ENCODE measurements at regions not wholly inside any gene's neighbourhood (a gene's known extent, or its start where the extent isn't known, plus 50 kb on each side); places are given as distances from the start of the nearest gene placed in this dataset.

GRCh38 chr5:124371111-124371706 is 375.2 kb downstream of the ZNF608 start:
- no peak overlapping the region for H2BK5ac ChIP-seq (ENCODE audit: low read length)
- peak overlapping the region; percentile 49 for H2AK5ac ChIP-seq (ENCODE audit: low read length)
- H4K5ac ChIP-seq (ENCODE audit: low read length): no peak overlapping the region
- H3K27me3 ChIP-seq (ENCODE audit: insufficient read depth, low read length, poor library complexity): no peaks in the 10 kb centered on the region
- no peaks in the 10 kb centered on the region for H3K79me1 ChIP-seq (ENCODE audit: low read length)
- H3K4ac ChIP-seq (ENCODE audit: low read depth, low read length): no peak overlapping the region
- peak overlapping the region; percentile 6 for H3K18ac ChIP-seq (ENCODE audit: low read length)
- no peak overlapping the region for H4K8ac ChIP-seq (ENCODE audit: low read depth, low read length)
- H3K23ac ChIP-seq (ENCODE audit: low read length): no peak overlapping the region
- H2BK120ac ChIP-seq (ENCODE audit: low read depth, low read length): no peak overlapping the region
- H3K56ac ChIP-seq (ENCODE audit: low read length): no peak overlapping the region
- WGBS (ENCODE audit: extremely low coverage, insufficient coverage, low lambda C conversion rate): no CpG with 5 or more reads among the region's 4 CpGs
- no peak overlapping the region for H3K9ac ChIP-seq (ENCODE audit: low read length)
- DNase-seq: no peak
- H2BK15ac ChIP-seq (replicated peaks; ENCODE audit: low read depth): no peak overlapping the region
- H3K79me2 ChIP-seq (ENCODE audit: control insufficient read depth, insufficient read depth, low read length): no peaks in the 10 kb centered on the region
- no peak overlapping the region for H3K27ac ChIP-seq (ENCODE audit: low read depth, low read length)
- no peak overlapping the region for H3K4me3 ChIP-seq (ENCODE audit: low read length)
- H3K4me1 ChIP-seq (ENCODE audit: control insufficient read depth, low read depth, low read length): no peaks in the 10 kb centered on the region
- no peak overlapping the region for H3K4me2 ChIP-seq (ENCODE audit: low read length)
- H3K36me3 ChIP-seq (ENCODE audit: control insufficient read depth, insufficient read depth, low read length): no peaks in the 10 kb centered on the region

- Histone ChIP-seq H2BK5ac (ENCODE audit: low read length) (no peak overlapping the region), H3K9ac (ENCODE audit: low read length) (no peak overlapping the region), H3K4me2 (ENCODE audit: low read length) (no peak overlapping the region), H2BK120ac (ENCODE audit: low read depth, low read length) (no peak overlapping the region), H2BK15ac (replicated peaks; ENCODE audit: low read depth) (no peak overlapping the region), H3K79me1 (ENCODE audit: low read length) (no peaks in the 10 kb centered on the region), H3K56ac (ENCODE audit: low read length) (no peak overlapping the region), H2AK5ac (ENCODE audit: low read length) (no peak overlapping the region), H3K4me3 (ENCODE audit: low read length) (no peak overlapping the region), H3K4ac (ENCODE audit: low read depth, low read length) (no peak overlapping the region), H3K79me2 (ENCODE audit: control insufficient read depth, insufficient read depth, low read length) (no peaks in the 10 kb centered on the region), H3K4me1 (ENCODE audit: control insufficient read depth, low read depth, low read length) (no peaks in the 10 kb centered on the region), H3K27me3 (ENCODE audit: insufficient read depth, low read length, poor library complexity) (no peaks in the 10 kb centered on the region), H3K36me3 (ENCODE audit: control insufficient read depth, insufficient read depth, low read length) (no peaks in the 10 kb centered on the region), H3K18ac (ENCODE audit: low read length) (no peak overlapping the region), H3K23ac (ENCODE audit: low read length) (no peak overlapping the region), H4K8ac (ENCODE audit: low read depth, low read length) (no peak overlapping the region), H3K27ac (ENCODE audit: low read depth, low read length) (no peak overlapping the region), H4K5ac (ENCODE audit: low read length) (no peak overlapping the region)
- DNase-seq: no peak
These were observed 375.8 kb downstream of the ZNF608 start for GRCh38 chr5:124370601-124371000.

- H2BK120ac ChIP-seq (ENCODE audit: low read depth, low read length): no peak overlapping the region
- no peak overlapping the region for H3K18ac ChIP-seq (ENCODE audit: low read length)
- H3K27ac ChIP-seq (ENCODE audit: low read depth, low read length): no peak overlapping the region
- no peak overlapping the region for H3K4me2 ChIP-seq (ENCODE audit: low read length)
- no peak overlapping the region for H3K9ac ChIP-seq (ENCODE audit: low read length)
- H2BK5ac ChIP-seq (ENCODE audit: low read length): no peak overlapping the region
- H2AK5ac ChIP-seq (ENCODE audit: low read length): no peak overlapping the region
- no peak overlapping the region for H4K5ac ChIP-seq (ENCODE audit: low read length)
- no peaks in the 10 kb centered on the region for H3K36me3 ChIP-seq (ENCODE audit: control insufficient read depth, insufficient read depth, low read length)
- H3K4me1 ChIP-seq (ENCODE audit: control insufficient read depth, low read depth, low read length): no peaks in the 10 kb centered on the region
- H3K79me2 ChIP-seq (ENCODE audit: control insufficient read depth, insufficient read depth, low read length): no peaks in the 10 kb centered on the region
- H3K23ac ChIP-seq (ENCODE audit: low read length): no peak overlapping the region
- H2BK15ac ChIP-seq (replicated peaks; ENCODE audit: low read depth): no peak overlapping the region
- no peak for DNase-seq
- WGBS (ENCODE audit: extremely low coverage, insufficient coverage, low lambda C conversion rate): no CpG with 5 or more reads among the region's 4 CpGs
- H3K27me3 ChIP-seq (ENCODE audit: insufficient read depth, low read length, poor library complexity): no peaks in the 10 kb centered on the region
- no peak overlapping the region for H3K4ac ChIP-seq (ENCODE audit: low read depth, low read length)
- no peak overlapping the region for H4K8ac ChIP-seq (ENCODE audit: low read depth, low read length)
- no peak overlapping the region for H3K56ac ChIP-seq (ENCODE audit: low read length)
- H3K79me1 ChIP-seq (ENCODE audit: low read length): no peaks in the 10 kb centered on the region
- no peak overlapping the region for H3K4me3 ChIP-seq (ENCODE audit: low read length)
These were observed 381.1 kb downstream of the ZNF608 start for GRCh38 chr5:124365361-124365801.

- Histone ChIP-seq H3K27ac (ENCODE audit: low read depth, low read length) (no peak overlapping the region), H4K8ac (ENCODE audit: low read depth, low read length) (no peak overlapping the region), H3K79me2 (ENCODE audit: control insufficient read depth, insufficient read depth, low read length) (no peaks in the 10 kb centered on the region), H3K36me3 (ENCODE audit: control insufficient read depth, insufficient read depth, low read length) (no peaks in the 10 kb centered on the region), H4K5ac (ENCODE audit: low read length) (no peak overlapping the region), H2BK120ac (ENCODE audit: low read depth, low read length) (no peak overlapping the region), H3K4me2 (ENCODE audit: low read length) (no peak overlapping the region), H3K56ac (ENCODE audit: low read length) (no peak overlapping the region), H3K9ac (ENCODE audit: low read length) (no peak overlapping the region), H3K79me1 (ENCODE audit: low read length) (no peaks in the 10 kb centered on the region), H3K27me3 (ENCODE audit: insufficient read depth, low read length, poor library complexity) (no peaks in the 10 kb centered on the region), H3K4ac (ENCODE audit: low read depth, low read length) (no peak overlapping the region), H3K18ac (ENCODE audit: low read length) (no peak overlapping the region), H3K23ac (ENCODE audit: low read length) (no peak overlapping the region), H2AK5ac (ENCODE audit: low read length) (no peak overlapping the region), H2BK5ac (ENCODE audit: low read length) (no peak overlapping the region), H2BK15ac (replicated peaks; ENCODE audit: low read depth) (no peak overlapping the region), H3K4me1 (ENCODE audit: control insufficient read depth, low read depth, low read length) (no peaks in the 10 kb centered on the region), H3K4me3 (ENCODE audit: low read length) (no peak overlapping the region)
- no peak for DNase-seq
- 100% methylated on average over 1 of the region's 1 CpG for WGBS (ENCODE audit: extremely low coverage, insufficient coverage, low lambda C conversion rate)
These were observed 390.5 kb downstream of the ZNF608 start for GRCh38 chr5:124355928-124356327.

- Histone ChIP-seq H3K79me2 (ENCODE audit: control insufficient read depth, insufficient read depth, low read length) (no peaks in the 10 kb centered on the region), H3K56ac (ENCODE audit: low read length) (no peak overlapping the region), H3K27ac (ENCODE audit: low read depth, low read length) (no peak overlapping the region), H2BK5ac (ENCODE audit: low read length) (no peak overlapping the region), H3K23ac (ENCODE audit: low read length) (no peak overlapping the region), H2BK120ac (ENCODE audit: low read depth, low read length) (no peak overlapping the region), H3K18ac (ENCODE audit: low read length) (no peak overlapping the region), H3K4ac (ENCODE audit: low read depth, low read length) (no peak overlapping the region), H3K79me1 (ENCODE audit: low read length) (no peaks in the 10 kb centered on the region), H3K27me3 (ENCODE audit: insufficient read depth, low read length, poor library complexity) (no peaks in the 10 kb centered on the region), H2BK15ac (replicated peaks; ENCODE audit: low read depth) (no peak overlapping the region), H3K4me2 (ENCODE audit: low read length) (no peak overlapping the region), H3K36me3 (ENCODE audit: control insufficient read depth, insufficient read depth, low read length) (no peaks in the 10 kb centered on the region), H2AK5ac (ENCODE audit: low read length) (no peak overlapping the region), H3K9ac (ENCODE audit: low read length) (no peak overlapping the region), H4K8ac (ENCODE audit: low read depth, low read length) (no peak overlapping the region), H3K4me3 (ENCODE audit: low read length) (no peak overlapping the region), H4K5ac (ENCODE audit: low read length) (no peak overlapping the region), H3K4me1 (ENCODE audit: control insufficient read depth, low read depth, low read length) (no peaks in the 10 kb centered on the region)
- WGBS (ENCODE audit: extremely low coverage, insufficient coverage, low lambda C conversion rate): no CpG with 5 or more reads among the region's 5 CpGs
- no peak for DNase-seq
These were observed 393.4 kb downstream of the ZNF608 start for GRCh38 chr5:124353016-124353415.

GRCh38 chr5:124352312-124352711 is 394.1 kb downstream of the ZNF608 start:
- no peak overlapping the region for H3K18ac ChIP-seq (ENCODE audit: low read length)
- no peaks in the 10 kb centered on the region for H3K79me1 ChIP-seq (ENCODE audit: low read length)
- no peak overlapping the region for H3K4me3 ChIP-seq (ENCODE audit: low read length)
- no peaks in the 10 kb centered on the region for H3K27me3 ChIP-seq (ENCODE audit: insufficient read depth, low read length, poor library complexity)
- no peak overlapping the region for H2BK120ac ChIP-seq (ENCODE audit: low read depth, low read length)
- no peak overlapping the region for H4K5ac ChIP-seq (ENCODE audit: low read length)
- no peak overlapping the region for H3K23ac ChIP-seq (ENCODE audit: low read length)
- no peaks in the 10 kb centered on the region for H3K79me2 ChIP-seq (ENCODE audit: control insufficient read depth, insufficient read depth, low read length)
- H3K4me2 ChIP-seq (ENCODE audit: low read length): no peak overlapping the region
- no peak overlapping the region for H4K8ac ChIP-seq (ENCODE audit: low read depth, low read length)
- H3K27ac ChIP-seq (ENCODE audit: low read depth, low read length): no peak overlapping the region
- no peak for DNase-seq
- H3K9ac ChIP-seq (ENCODE audit: low read length): no peak overlapping the region
- H3K4ac ChIP-seq (ENCODE audit: low read depth, low read length): no peak overlapping the region
- no peaks in the 10 kb centered on the region for H3K4me1 ChIP-seq (ENCODE audit: control insufficient read depth, low read depth, low read length)
- no CpG with 5 or more reads among the region's 4 CpGs for WGBS (ENCODE audit: extremely low coverage, insufficient coverage, low lambda C conversion rate)
- H2BK15ac ChIP-seq (replicated peaks; ENCODE audit: low read depth): no peak overlapping the region
- no peaks in the 10 kb centered on the region for H3K36me3 ChIP-seq (ENCODE audit: control insufficient read depth, insufficient read depth, low read length)
- no peak overlapping the region for H3K56ac ChIP-seq (ENCODE audit: low read length)
- H2BK5ac ChIP-seq (ENCODE audit: low read length): no peak overlapping the region
- H2AK5ac ChIP-seq (ENCODE audit: low read length): no peak overlapping the region

Measured in mesendoderm (in vitro differentiated cells).